ENCODE measurements at regions not wholly inside any gene's neighbourhood (a gene's known extent, or its start where the extent isn't known, plus 50 kb on each side); places are given as distances from the start of the nearest gene placed in this dataset.

GRCh38 chr9:103660830-103661229, 433.3 kb upstream of the SMC2 start:
- Histone ChIP-seq H3K36me3 (no peaks in the 10 kb centered on the region), H3K27me3 (no peaks in the 10 kb centered on the region), H3K4me3 (no peak overlapping the region), H3K4me2 (no peak overlapping the region), H3K27ac (no peak overlapping the region), H4K20me1 (no peaks in the 10 kb centered on the region), H3K4me1 (peaks cover 5% of the 10 kb centered on the region; the same call in 1 of the 2 replicates), H3K9me3 (peaks cover 16% of the 10 kb centered on the region), H3K9ac (no peak overlapping the region)
- TF ChIP-seq Cebpa-rat (IDR thresholded peaks at IDR 0.05), result no peak

DNA sequence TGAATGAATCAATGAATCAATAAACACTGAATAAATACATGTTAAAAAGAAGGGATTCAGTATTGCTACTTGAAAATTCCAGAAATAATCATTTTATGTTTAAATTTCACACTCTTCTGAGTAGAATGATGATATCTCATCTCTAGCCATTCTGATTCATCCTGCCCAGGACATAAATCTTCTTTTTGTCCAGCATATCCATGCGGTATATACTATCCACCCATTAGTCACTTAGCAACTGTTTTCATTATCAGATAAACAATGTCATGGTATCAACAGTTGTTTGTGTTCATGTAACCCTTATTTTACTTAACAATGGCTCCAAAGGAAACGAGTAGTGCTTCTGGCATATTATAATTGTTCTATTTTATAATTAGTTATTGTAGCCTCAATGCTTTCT, 432.4 kb upstream of the SMC2 start:
- peaks cover 5% of the 10 kb centered on the region; the same call in 1 of the 2 replicates for H3K4me1 ChIP-seq
- no peak overlapping the region for H3K4me3 ChIP-seq
- no peaks in the 10 kb centered on the region for H3K36me3 ChIP-seq
- no peak overlapping the region for H3K4me2 ChIP-seq
- H3K27ac ChIP-seq, result no peak overlapping the region
- peaks cover 16% of the 10 kb centered on the region for H3K9me3 ChIP-seq
- no peak for TF ChIP-seq Cebpa-rat (IDR thresholded peaks at IDR 0.05)
- no peak overlapping the region for H3K9ac ChIP-seq
- H3K27me3 ChIP-seq, result no peaks in the 10 kb centered on the region
- no peaks in the 10 kb centered on the region for H4K20me1 ChIP-seq

DNA sequence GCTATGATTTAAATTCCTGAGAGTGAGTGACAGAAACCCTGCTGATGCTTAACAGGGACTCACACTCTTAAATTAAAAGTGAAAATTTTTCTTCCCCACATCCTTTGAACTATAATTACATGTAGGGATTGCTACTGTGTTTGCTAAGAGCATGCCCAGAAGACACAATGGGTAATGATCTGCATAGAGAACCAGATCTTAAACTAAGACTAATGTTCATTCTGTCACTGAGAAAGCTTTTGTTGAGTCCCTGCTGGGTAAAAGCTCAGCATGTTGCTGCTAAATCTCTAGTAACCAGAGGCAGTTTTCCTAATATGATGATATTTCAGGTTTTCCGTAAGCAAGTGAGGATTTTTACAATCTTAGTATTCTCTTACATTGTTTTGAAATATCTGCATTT, 424.8 kb upstream of the SMC2 start:
- no peaks in the 10 kb centered on the region for H3K27me3 ChIP-seq
- no peaks in the 10 kb centered on the region for H4K20me1 ChIP-seq
- H3K9ac ChIP-seq, result no peak overlapping the region
- no peak overlapping the region for H3K4me3 ChIP-seq
- TF ChIP-seq Cebpa-rat (IDR thresholded peaks at IDR 0.05), result no peak
- H3K27ac ChIP-seq, result no peak overlapping the region
- H3K4me1 ChIP-seq, result no peaks in the 10 kb centered on the region
- H3K36me3 ChIP-seq, result no peaks in the 10 kb centered on the region
- H3K9me3 ChIP-seq, result no peaks in the 10 kb centered on the region
- no peak overlapping the region for H3K4me2 ChIP-seq

DNA sequence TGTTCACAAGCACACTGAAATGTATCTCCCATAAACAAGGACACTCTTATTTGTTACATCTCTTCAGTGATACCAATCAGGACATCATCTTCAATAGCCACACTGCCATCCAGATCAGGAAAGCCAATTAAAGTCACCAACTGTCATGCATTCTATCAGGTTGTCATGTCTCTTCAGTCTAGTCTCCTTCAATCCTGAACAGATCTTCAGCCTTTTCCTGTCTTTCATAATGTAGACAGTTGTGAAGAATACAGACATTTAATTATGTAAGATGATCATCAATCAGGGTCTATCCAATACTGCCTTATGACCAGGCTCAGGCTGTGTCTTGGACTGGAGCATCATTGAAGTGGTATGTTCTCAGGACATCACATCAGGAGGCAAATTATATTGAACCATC, 419.8 kb upstream of the SMC2 start:
- H3K4me2 ChIP-seq, result no peak overlapping the region
- H3K27ac ChIP-seq, result no peak overlapping the region
- H3K9me3 ChIP-seq, result no peaks in the 10 kb centered on the region
- H3K4me1 ChIP-seq, result no peaks in the 10 kb centered on the region
- H3K9ac ChIP-seq, result no peak overlapping the region
- no peak for TF ChIP-seq Cebpa-rat (IDR thresholded peaks at IDR 0.05)
- no peaks in the 10 kb centered on the region for H4K20me1 ChIP-seq
- no peak overlapping the region for H3K4me3 ChIP-seq
- H3K27me3 ChIP-seq, result no peaks in the 10 kb centered on the region
- H3K36me3 ChIP-seq, result no peaks in the 10 kb centered on the region

- Histone ChIP-seq H3K4me3 (no peak overlapping the region), H3K4me1 (no peaks in the 10 kb centered on the region), H3K36me3 (no peaks in the 10 kb centered on the region), H3K4me2 (no peak overlapping the region), H3K27me3 (no peaks in the 10 kb centered on the region), H3K9me3 (no peaks in the 10 kb centered on the region), H3K9ac (no peak overlapping the region), H3K27ac (no peak overlapping the region), H4K20me1 (no peaks in the 10 kb centered on the region)
- TF ChIP-seq Cebpa-rat (IDR thresholded peaks at IDR 0.05), result no peak
Observed at GRCh38 chr9:103680581-103680980, 413.5 kb upstream of the SMC2 start.

GRCh38 chr9:103681435-103681834, 412.7 kb upstream of the SMC2 start:
- Histone ChIP-seq H3K9ac (no peak overlapping the region), H3K4me3 (no peak overlapping the region), H4K20me1 (no peaks in the 10 kb centered on the region), H3K27ac (no peak overlapping the region), H3K9me3 (no peaks in the 10 kb centered on the region), H3K4me2 (no peak overlapping the region), H3K4me1 (no peaks in the 10 kb centered on the region), H3K27me3 (no peaks in the 10 kb centered on the region), H3K36me3 (no peaks in the 10 kb centered on the region)
- TF ChIP-seq Cebpa-rat (IDR thresholded peaks at IDR 0.05), result no peak

DNA sequence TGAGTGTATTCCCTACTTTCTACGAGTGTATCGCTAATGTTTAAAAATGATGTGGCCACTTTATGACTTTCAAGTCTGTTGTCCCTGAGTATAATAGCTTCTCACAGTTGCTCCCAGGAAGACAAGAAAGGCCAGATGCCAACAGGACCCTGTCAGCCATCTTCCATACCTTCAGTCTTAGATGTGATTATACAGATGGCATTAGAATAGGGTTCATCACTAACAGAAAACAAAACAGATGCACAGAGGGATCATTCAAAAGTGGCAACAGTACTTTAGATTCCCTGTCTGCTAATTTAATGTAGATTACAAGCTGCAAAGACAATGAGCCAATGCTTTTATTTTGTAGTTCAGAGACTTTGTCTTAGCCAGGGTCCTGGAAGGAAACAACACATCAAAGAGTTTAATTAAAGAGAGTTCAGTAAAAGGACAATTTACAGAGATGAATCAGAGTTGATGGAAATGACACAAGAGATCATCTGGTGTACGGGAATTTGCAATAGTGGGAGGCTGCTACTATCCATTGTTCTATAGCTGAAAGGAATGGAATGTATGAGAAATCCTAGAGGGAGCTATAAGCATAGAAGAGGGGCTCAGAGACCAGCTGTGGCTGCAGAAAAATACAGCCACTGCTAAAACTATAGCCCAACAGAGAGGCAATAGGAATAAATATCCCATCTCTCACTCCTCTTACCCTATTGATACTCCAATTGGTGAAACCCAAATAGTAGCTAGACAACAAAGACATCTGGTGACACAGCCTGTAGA, 393.7 kb upstream of the SMC2 start:
- no peaks in the 10 kb centered on the region for H3K9me3 ChIP-seq
- peaks cover 15% of the 10 kb centered on the region for H3K4me1 ChIP-seq
- no peak overlapping the region for H3K4me2 ChIP-seq
- H3K27me3 ChIP-seq, result no peaks in the 10 kb centered on the region
- no peaks in the 10 kb centered on the region for H3K36me3 ChIP-seq
- no peak overlapping the region for H3K9ac ChIP-seq
- no peak overlapping the region for H3K27ac ChIP-seq
- no peak for TF ChIP-seq Cebpa-rat (IDR thresholded peaks at IDR 0.05)
- no peaks in the 10 kb centered on the region for H4K20me1 ChIP-seq
- no peak overlapping the region for H3K4me3 ChIP-seq

DNA sequence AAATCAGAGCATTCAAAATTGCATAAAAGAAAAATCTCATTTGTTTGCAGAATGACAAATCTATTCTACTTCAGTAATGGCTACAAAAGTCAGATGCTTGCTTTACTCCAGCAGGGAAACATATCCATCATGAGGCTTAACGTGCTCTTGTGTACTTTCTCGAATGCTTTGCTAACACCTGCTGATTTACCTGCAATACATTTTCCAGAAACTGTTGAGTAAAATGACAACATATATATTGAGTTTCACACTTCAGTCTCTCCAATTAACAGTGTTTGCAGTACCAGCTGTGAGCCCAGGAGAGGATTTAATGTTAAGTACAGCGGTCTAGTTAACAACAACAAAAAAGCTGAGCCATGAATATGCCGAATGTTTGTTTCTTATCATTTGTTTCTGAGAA, 391.5 kb upstream of the SMC2 start:
- H4K20me1 ChIP-seq, result no peaks in the 10 kb centered on the region
- no peaks in the 10 kb centered on the region for H3K36me3 ChIP-seq
- H3K4me1 ChIP-seq, result peaks cover 15% of the 10 kb centered on the region
- H3K4me2 ChIP-seq, result peak overlapping the region; percentile 12; the same call in 1 of the 2 replicates
- H3K9ac ChIP-seq, result no peak overlapping the region
- no peaks in the 10 kb centered on the region for H3K9me3 ChIP-seq
- no peak for TF ChIP-seq Cebpa-rat (IDR thresholded peaks at IDR 0.05)
- no peak overlapping the region for H3K27ac ChIP-seq
- no peak overlapping the region for H3K4me3 ChIP-seq
- H3K27me3 ChIP-seq, result no peaks in the 10 kb centered on the region

GRCh38 chr9:103707181-103707580, 386.9 kb upstream of the SMC2 start:
- no peak overlapping the region for H3K9ac ChIP-seq
- H3K4me2 ChIP-seq, result no peak overlapping the region
- no peak for TF ChIP-seq Cebpa-rat (IDR thresholded peaks at IDR 0.05)

GRCh38 chr9:103709366-103709765, 384.7 kb upstream of the SMC2 start:
- no peak for TF ChIP-seq Cebpa-rat (IDR thresholded peaks at IDR 0.05)
- Histone ChIP-seq H3K4me2 (no peak overlapping the region), H3K27me3 (no peaks in the 10 kb centered on the region), H3K9ac (no peak overlapping the region), H3K4me1 (no peaks in the 10 kb centered on the region), H4K20me1 (no peaks in the 10 kb centered on the region), H3K27ac (no peak overlapping the region), H3K4me3 (no peak overlapping the region), H3K36me3 (no peaks in the 10 kb centered on the region), H3K9me3 (peaks cover 4% of the 10 kb centered on the region; the same call in 1 of the 2 replicates)

More at GRCh38 chr9:103707181-103707580, 386.9 kb upstream of the SMC2 start:
- Histone ChIP-seq H4K20me1 (no peaks in the 10 kb centered on the region), H3K4me1 (peaks cover 7% of the 10 kb centered on the region), H3K4me3 (no peak overlapping the region), H3K9me3 (peaks cover 4% of the 10 kb centered on the region; the same call in 1 of the 2 replicates), H3K27me3 (no peaks in the 10 kb centered on the region), H3K27ac (no peak overlapping the region), H3K36me3 (no peaks in the 10 kb centered on the region)

Data from BLaER1 (cell line).